ENCODE measurements at regions not wholly inside any gene's neighbourhood (a gene's known extent, or its start where the extent isn't known, plus 50 kb on each side); places are given as distances from the start of the nearest gene placed in this dataset.

GRCh38 chr19:31667106-31667505, 317.9 kb upstream of the TSHZ3 start:
- TF ChIP-seq EP300 (IDR thresholded peaks at IDR 0.05; ENCODE audit: borderline replicate concordance in 1 of 2, low read depth in 1 of 2, low read length in 1 of 2), result no peak
- TF ChIP-seq CTCF (IDR thresholded peaks at IDR 0.05), result no peak
- TF ChIP-seq POLR2AphosphoS5 (IDR thresholded peaks at IDR 0.05; ENCODE audit: low read depth, low read length), result no peak
- TF ChIP-seq GATA2 (CRISPR knock-in tag; IDR thresholded peaks at IDR 0.05), result no peak
- TF ChIP-seq FOXM1 (IDR thresholded peaks at IDR 0.05; ENCODE audit: low read depth), result no peak

All from SK-N-SH (cell line).